ENCODE measurements at regions not wholly inside any gene's neighbourhood (a gene's known extent, or its start where the extent isn't known, plus 50 kb on each side); places are given as distances from the start of the nearest gene placed in this dataset.

GRCh38 chr3:168407381-168407780 is 311.7 kb upstream of the GOLIM4 start:
- TF ChIP-seq E2F4 (CRISPR knock-in tag; IDR thresholded peaks at IDR 0.05; ENCODE audit: borderline replicate concordance, low read depth) (no peak), HMGA2 (CRISPR knock-in tag; IDR thresholded peaks at IDR 0.05) (no peak), ELF4 (CRISPR knock-in tag; IDR thresholded peaks at IDR 0.05; ENCODE audit: low read depth) (no peak), TP53 (CRISPR knock-in tag; IDR thresholded peaks at IDR 0.05) (no peak), ZNF263 (CRISPR knock-in tag; IDR thresholded peaks at IDR 0.05; ENCODE audit: low read depth) (no peak), CTCF (IDR thresholded peaks at IDR 0.05) (no peak), GABPB1 (CRISPR knock-in tag; IDR thresholded peaks at IDR 0.05) (no peak), TEAD1 (CRISPR knock-in tag; IDR thresholded peaks at IDR 0.05) (no peak), TCF7 (CRISPR knock-in tag; IDR thresholded peaks at IDR 0.05; ENCODE audit: low read depth) (no peak), CREB1 (CRISPR knock-in tag; IDR thresholded peaks at IDR 0.05) (no peak), ARID4B (CRISPR knock-in tag; IDR thresholded peaks at IDR 0.05; ENCODE audit: borderline replicate concordance) (no peak)
- TF ChIP-seq, protein P1, sequence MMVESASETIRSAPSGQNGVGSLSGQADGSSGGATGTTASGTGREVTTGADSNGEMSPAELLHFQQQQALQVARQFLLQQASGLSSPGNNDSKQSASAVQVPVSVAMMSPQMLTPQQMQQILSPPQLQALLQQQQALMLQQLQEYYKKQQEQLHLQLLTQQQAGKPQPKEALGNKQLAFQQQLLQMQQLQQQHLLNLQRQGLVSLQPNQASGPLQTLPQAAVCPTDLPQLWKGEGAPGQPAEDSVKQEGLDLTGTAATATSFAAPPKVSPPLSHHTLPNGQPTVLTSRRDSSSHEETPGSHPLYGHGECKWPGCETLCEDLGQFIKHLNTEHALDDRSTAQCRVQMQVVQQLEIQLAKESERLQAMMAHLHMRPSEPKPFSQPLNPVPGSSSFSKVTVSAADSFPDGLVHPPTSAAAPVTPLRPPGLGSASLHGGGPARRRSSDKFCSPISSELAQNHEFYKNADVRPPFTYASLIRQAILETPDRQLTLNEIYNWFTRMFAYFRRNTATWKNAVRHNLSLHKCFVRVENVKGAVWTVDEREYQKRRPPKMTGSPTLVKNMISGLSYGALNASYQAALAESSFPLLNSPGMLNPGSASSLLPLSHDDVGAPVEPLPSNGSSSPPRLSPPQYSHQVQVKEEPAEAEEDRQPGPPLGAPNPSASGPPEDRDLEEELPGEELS (CRISPR knock-in tag; IDR thresholded peaks at IDR 0.05): no peak
